ENCODE measurements at regions not wholly inside any gene's neighbourhood (a gene's known extent, or its start where the extent isn't known, plus 50 kb on each side); places are given as distances from the start of the nearest gene placed in this dataset.
"Not testable (repeated sequence)": the region's sequence is repeated elsewhere in the genome, so short reads cannot be mapped to it uniquely, and the experiment has no call there.

- no peak for DNase-seq
Observed at GRCh38 chr7:81211934-81212320, 293.1 kb upstream of the SEMA3C start.

- DNase-seq: peak; percentile 39
Observed at GRCh38 chr7:81211204-81211933, 292.5 kb upstream of the SEMA3C start.

DNA sequence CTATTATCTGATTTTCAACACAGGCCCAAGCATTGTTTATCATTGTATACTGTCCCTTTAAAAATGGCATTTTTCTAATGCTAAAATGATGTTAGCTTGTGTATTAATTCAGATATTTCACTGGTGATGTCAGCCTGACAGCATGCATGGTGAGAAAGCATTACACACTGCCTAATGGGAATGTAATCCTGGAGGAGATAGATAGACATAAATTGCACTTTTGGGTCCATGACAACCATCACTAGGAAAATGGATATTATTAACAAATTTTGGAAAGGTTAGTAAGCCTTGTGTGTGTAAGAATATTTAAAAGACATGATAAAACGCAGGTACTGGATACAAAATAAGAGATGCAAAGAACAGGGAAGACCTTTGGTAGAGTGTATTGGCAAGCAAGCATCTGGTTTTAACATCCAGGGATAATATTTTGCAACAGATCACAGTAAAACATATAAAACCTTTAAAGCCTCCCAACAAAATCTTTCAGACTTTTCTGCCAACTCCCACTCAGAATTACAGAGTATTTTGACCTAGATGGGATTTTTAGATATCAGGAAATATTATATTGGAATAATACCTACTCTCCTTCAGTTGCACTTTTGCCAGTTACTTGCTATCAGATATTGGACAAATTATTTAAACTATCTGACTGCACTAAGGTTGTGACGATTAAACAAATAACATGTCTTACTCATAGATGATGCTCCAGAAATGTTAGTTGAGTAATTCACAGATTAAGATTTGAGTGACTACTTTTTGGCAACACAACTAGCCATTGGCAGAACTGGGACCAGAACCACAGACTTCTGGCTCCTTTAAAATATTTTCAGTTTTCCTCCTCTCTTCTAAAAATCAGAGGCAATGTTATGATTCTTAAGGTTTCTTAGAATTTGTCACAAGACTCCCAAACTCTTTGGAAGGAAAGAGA lies 291.6 kb upstream of the SEMA3C start:
- no peak for DNase-seq

DNA sequence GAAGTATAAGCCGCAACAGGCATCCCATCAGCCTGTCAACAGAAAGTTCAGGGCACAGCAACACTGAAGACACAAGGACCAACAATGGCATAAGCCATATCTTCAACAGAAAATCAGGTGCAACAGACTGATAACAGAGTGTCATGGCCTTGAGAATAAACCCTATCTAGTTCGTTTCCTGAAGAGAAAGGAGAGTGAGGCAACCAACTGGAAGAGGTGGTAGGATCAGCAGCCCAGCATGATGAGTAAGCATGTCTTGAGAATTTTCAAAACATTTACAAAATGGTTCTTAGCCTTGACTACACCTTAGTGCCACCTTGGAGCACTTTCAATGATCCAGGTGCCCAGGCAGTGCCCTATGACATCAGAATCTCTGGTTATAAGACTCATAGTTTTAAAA lies 290.2 kb upstream of the SEMA3C start:
- no peak for DNase-seq

DNA sequence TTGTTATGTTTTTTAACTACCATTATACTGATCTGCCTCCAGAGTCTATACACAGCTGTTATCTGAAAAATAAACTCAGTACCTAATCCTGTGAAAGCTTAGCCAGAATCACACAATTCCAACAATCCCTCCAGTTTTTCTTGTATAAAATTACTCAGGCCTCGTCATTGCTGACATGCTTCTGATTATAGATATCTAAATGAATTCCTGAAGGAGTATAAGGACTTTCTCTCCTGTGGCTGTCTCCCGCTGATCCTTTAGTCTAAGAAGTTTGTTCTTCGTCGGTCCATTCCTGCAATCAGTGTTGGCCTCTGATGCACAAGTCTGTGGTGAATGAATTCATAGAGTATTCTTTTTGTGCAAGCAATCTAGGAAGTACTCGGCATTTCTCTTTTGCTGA lies 288.9 kb upstream of the SEMA3C start:
- DNase-seq: no peak

GRCh38 chr7:81206667-81207360 lies 288.0 kb upstream of the SEMA3C start:
- DNase-seq: no peak

- no peak for DNase-seq
Observed at GRCh38 chr7:81206217-81206616, 287.4 kb upstream of the SEMA3C start.

DNA sequence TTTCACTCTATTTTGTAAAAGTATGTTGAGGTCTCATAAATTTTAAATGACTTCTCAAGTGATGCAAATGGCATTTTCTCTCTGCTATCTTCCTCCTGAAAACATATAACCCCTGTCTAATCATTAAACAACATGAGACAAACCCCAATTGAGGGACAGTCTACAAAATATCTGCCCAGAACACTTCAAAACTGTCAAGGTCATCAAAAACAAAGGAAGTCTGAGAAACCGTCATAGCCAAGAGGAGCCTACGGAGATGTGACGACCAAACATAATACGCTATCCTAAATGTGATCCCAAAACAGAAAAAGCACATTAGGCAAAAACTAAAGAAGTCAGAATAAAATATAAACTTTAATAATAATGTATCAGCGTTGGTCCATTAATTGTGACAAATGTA lies 282.3 kb upstream of the SEMA3C start:
- DNase-seq: no peak

GRCh38 chr7:81198766-81199165 lies 279.9 kb upstream of the SEMA3C start:
- DNase-seq: no peak

DNA sequence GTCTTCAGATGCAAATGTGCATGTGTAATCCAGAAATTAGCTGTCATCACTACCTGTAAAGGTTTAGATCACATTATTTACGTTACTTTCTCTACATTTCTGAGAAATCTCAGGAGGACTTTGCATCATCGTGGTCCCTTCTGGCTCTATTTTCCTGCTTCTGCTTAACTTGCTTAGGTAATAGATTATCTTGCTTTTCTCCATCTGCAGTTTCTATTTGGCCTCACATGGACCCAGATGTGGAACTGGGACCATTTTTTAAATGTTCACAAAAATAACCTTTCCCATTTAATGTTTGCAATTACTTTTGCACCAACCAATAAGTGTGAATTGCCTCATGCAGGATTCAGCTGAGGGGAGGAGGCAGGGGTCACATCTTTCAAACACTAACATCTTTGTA lies 278.4 kb upstream of the SEMA3C start:
- DNase-seq: no peak

GRCh38 chr7:81195033-81195432 lies 276.2 kb upstream of the SEMA3C start:
- DNase-seq: no peak

DNA sequence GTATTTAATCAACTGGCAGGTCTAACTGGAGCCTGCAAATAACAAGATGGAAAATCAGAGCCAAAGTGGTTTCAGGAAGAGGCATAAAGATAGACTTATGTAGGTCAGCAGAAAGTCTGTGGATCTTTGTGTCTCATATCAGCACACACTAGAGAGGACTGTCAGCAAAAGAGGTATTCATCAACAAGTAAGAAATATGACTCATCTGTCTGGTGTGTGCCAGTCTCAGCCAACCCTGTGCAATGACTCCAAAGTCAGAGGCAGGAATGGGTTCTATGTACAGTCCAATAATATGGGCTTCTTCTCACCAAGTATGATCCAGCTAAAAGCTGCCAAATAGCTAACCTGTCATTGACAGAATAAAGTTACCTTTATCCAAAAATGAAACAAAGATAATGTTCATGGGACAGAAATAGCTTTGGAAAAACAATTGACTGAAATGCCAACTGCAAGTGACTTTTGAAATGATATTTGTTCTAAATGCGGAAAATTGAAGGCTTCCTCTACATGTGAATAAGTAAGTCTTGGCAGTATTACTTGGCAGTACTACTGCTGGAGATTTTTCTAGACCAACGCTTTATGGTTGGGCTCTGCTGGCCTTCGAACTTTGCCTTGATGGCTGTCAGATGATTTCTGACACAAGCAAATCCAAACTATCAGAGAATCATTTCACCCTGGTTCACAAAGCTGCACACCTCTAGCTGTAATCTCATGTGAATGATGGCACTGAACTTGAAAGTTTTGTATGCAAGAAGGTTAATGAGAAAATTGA lies 272.3 kb upstream of the SEMA3C start:
- DNase-seq: no peak

- peak; percentile 24 for DNase-seq
Observed at GRCh38 chr7:81187753-81188152, 268.9 kb upstream of the SEMA3C start.

GRCh38 chr7:81186691-81187090 lies 267.8 kb upstream of the SEMA3C start:
- no peak for DNase-seq

- no peak for DNase-seq
Observed at GRCh38 chr7:81185072-81185471, 266.2 kb upstream of the SEMA3C start.

DNA sequence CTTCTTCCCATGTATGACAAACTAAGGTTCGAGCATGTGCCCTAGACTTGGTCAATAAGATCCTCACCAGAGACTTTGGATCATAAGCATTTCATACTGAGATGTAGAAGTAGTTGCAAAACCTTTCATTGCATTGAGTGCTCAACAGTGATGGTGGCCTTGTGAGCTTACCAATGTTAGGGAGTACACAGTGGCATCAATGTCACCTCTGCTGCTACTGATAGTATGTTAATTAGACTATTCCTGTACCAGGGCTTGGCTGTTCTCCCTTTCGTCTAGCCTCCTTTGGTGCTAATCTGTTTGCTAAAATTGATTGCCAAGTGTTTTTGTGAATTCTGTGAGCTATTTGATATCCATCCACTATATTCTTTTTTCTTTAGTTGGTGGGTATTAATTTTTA lies 264.5 kb upstream of the SEMA3C start:
- no peak for DNase-seq

- not testable (repeated sequence) for DNase-seq
Observed at GRCh38 chr7:81182056-81182455, 263.2 kb upstream of the SEMA3C start.

DNA sequence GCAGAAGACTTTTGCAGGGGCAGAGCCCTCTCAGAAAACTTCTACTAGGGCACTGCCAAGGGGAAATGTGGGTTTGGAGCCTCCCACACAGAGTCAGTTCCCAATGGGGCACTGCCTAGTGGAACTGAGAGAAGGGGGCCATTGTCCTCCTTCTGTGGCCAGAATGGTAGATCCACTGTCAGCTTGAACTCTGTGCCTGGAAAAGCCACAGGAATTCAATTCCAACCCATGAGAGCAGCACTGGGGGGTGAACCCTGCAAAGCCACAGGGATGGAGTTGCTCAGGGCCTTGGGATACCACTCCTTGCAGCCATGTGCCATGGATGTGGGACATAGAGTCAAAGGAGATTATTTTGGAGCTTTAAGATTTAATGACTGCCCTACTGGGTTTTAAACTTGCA lies 262.2 kb upstream of the SEMA3C start:
- DNase-seq: no peak

DNA sequence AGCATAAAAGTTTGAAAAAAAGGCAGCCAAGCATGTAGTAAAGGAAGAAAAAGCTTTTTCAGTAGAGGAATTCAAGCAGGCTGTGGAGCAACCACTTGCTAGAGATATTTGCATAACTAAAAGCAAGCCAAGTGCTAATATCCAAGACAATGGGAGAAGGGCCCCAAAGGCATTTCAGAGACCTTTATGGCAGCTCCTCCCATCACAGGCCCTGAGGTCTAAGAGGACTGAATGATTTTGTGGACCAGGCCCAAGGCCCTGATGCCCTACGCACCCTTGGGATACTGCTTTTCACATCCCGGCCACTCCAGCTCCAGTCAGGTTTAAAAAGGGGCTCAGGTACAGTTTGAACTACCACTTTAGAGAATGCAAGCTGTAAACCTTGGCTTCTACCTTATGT lies 261.7 kb upstream of the SEMA3C start:
- DNase-seq: no peak

GRCh38 chr7:81175275-81175940 lies 256.6 kb upstream of the SEMA3C start:
- peak; percentile 26 for DNase-seq

- DNase-seq: peak; percentile 29
Observed at GRCh38 chr7:81173766-81174281, 255.0 kb upstream of the SEMA3C start.

GRCh38 chr7:81170291-81170690 lies 251.4 kb upstream of the SEMA3C start:
- no peak for DNase-seq

All from right hindlimb (tissue), 1 donor.